Esophagus squamous epithelium (tissue), 4 donors: ENCODE measurements at regions not wholly inside any gene's neighbourhood (a gene's known extent, or its start where the extent isn't known, plus 50 kb on each side); places are given as distances from the start of the nearest gene placed in this dataset.

ENCODE experiments used
- CTCF ChIP-seq, 6 experiments: fragments of 450-650 bp in 4 of 6; fragments of 200-600 bp in 2 of 6; sonication (generic) in 2 of 6; IDR thresholded peaks; one replicate each; pipeline ENCODE4 v1.5.1; 2016 to 2019; ENCODE audit warnings: antibody characterized with exemption in 6 of 6, mild to moderate bottlenecking in 4 of 6, moderate library complexity in 4 of 6
- POLR2A ChIP-seq, 4 donors: fragments of 450-650 bp; IDR thresholded peaks; one replicate each; pipeline ENCODE4 v1.6.1; 2017; ENCODE audit warnings: antibody characterized with exemption in 4 of 4, mild to moderate bottlenecking in 4 of 4, moderate library complexity in 3 of 4

GRCh38 chr1:234881893-234882771 is 246.5 kb downstream of the TOMM20 start:
- no peak for TF ChIP-seq CTCF (IDR thresholded peaks at IDR 0.05)
- no peak for TF ChIP-seq POLR2A (IDR thresholded peaks at IDR 0.05)
